ENCODE measurements at regions not wholly inside any gene's neighbourhood (a gene's known extent, or its start where the extent isn't known, plus 50 kb on each side); places are given as distances from the start of the nearest gene placed in this dataset.
"Not testable (repeated sequence)": the region's sequence is repeated elsewhere in the genome, so short reads cannot be mapped to it uniquely, and the experiment has no call there.

DNA sequence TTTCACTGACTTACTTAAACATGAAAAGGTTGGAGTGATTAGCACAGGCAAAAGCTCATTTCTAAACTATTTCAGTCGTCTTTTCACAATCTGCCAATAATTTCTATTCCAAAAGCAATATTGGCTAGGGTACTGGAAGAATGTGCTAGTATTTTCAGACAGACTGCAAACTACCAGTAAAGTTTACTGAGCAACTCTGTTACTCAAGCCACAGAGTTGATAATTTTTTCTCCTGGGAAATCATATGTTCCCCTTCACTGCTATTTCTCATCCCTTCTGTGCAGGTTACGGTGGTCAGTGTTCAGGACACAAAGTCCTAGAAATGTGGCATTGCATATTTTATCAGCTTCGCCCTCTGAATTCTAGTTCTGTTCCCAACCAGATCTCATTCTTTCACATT, 343.3 kb upstream of the TNC start:
- H3K27me3 ChIP-seq (ENCODE audit: insufficient read depth, poor library complexity, severe bottlenecking), result no peaks in the 10 kb centered on the region
- DNase-seq (ENCODE audit: low spot score) (no peak), ATAC-seq (ENCODE audit: low read depth) (no peak)
- H3K4me3 ChIP-seq (ENCODE audit: severe bottlenecking), result no peak overlapping the region
- TF ChIP-seq, protein P1, sequence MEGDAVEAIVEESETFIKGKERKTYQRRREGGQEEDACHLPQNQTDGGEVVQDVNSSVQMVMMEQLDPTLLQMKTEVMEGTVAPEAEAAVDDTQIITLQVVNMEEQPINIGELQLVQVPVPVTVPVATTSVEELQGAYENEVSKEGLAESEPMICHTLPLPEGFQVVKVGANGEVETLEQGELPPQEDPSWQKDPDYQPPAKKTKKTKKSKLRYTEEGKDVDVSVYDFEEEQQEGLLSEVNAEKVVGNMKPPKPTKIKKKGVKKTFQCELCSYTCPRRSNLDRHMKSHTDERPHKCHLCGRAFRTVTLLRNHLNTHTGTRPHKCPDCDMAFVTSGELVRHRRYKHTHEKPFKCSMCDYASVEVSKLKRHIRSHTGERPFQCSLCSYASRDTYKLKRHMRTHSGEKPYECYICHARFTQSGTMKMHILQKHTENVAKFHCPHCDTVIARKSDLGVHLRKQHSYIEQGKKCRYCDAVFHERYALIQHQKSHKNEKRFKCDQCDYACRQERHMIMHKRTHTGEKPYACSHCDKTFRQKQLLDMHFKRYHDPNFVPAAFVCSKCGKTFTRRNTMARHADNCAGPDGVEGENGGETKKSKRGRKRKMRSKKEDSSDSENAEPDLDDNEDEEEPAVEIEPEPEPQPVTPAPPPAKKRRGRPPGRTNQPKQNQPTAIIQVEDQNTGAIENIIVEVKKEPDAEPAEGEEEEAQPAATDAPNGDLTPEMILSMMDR (IDR thresholded peaks at IDR 0.05; ENCODE audit: poor library complexity, severe bottlenecking), result no peak
- no peaks in the 10 kb centered on the region for H3K9me3 ChIP-seq (ENCODE audit: severe bottlenecking)
- H3K27ac ChIP-seq (ENCODE audit: poor library complexity, severe bottlenecking), result no peak overlapping the region
- H3K36me3 ChIP-seq (ENCODE audit: low read depth), result no peaks in the 10 kb centered on the region
- H3K4me1 ChIP-seq (ENCODE audit: insufficient read depth, poor library complexity, severe bottlenecking), result no peaks in the 10 kb centered on the region

DNA sequence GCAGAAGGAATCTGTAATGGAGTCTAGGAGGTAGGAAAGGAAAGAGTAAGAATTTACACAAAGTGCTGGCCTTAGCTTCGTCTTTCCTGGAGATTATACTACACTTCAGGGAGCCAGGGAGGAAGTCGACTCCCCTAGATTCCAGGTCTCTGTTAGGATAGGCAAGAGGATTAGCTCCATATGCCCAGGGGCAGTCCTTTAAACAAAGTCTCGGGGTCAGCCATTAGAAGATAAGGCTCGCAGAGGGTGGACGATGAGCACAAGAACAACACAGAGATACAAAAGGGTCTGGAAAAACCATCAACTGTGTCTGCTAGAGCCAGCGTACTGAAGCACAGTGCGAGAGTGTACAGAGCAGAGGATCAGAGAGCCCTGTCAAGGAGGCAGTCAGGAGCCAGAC, 344.7 kb upstream of the TNC start:
- DNase-seq (ENCODE audit: low spot score), result no peak
- no peak overlapping the region for H3K27ac ChIP-seq (ENCODE audit: poor library complexity, severe bottlenecking)
- TF ChIP-seq, protein P1 (IDR thresholded peaks at IDR 0.05; ENCODE audit: poor library complexity, severe bottlenecking), result no peak
- H3K4me3 ChIP-seq (ENCODE audit: severe bottlenecking), result no peak overlapping the region
- no peaks in the 10 kb centered on the region for H3K4me1 ChIP-seq (ENCODE audit: insufficient read depth, poor library complexity, severe bottlenecking)
- ATAC-seq (ENCODE audit: low read depth), result no peak
- H3K36me3 ChIP-seq (ENCODE audit: low read depth), result no peaks in the 10 kb centered on the region
- H3K9me3 ChIP-seq (ENCODE audit: severe bottlenecking), result no peaks in the 10 kb centered on the region
- no peaks in the 10 kb centered on the region for H3K27me3 ChIP-seq (ENCODE audit: insufficient read depth, poor library complexity, severe bottlenecking)

DNA sequence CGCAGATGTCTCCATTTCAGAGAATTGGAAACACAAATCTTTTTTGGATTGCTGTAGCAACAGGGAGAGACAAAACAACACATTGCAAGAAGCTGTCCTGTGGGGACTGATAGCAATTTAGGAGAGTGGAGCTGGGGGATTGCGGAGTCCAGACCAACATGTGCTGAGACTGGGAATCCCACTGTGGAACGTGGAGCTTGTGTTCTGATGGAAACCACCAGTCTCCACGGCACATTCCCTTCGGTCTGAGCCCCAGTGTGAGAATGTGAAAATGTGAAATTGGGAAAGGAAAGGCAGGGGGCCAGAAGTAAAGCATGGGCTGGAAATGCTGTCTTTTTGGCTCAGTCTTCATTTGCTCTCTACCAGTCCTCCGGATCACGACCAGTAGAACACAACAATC, 348.8 kb upstream of the TNC start:
- Histone ChIP-seq H3K4me3 (ENCODE audit: severe bottlenecking) (no peak overlapping the region), H3K27me3 (ENCODE audit: insufficient read depth, poor library complexity, severe bottlenecking) (no peaks in the 10 kb centered on the region), H3K27ac (ENCODE audit: poor library complexity, severe bottlenecking) (no peak overlapping the region), H3K36me3 (ENCODE audit: low read depth) (no peaks in the 10 kb centered on the region), H3K9me3 (ENCODE audit: severe bottlenecking) (no peaks in the 10 kb centered on the region), H3K4me1 (ENCODE audit: insufficient read depth, poor library complexity, severe bottlenecking) (no peaks in the 10 kb centered on the region)
- TF ChIP-seq, protein P1 (IDR thresholded peaks at IDR 0.05; ENCODE audit: poor library complexity, severe bottlenecking), result no peak
- ATAC-seq (ENCODE audit: low read depth), result no peak
- DNase-seq (ENCODE audit: low spot score), result no peak

DNA sequence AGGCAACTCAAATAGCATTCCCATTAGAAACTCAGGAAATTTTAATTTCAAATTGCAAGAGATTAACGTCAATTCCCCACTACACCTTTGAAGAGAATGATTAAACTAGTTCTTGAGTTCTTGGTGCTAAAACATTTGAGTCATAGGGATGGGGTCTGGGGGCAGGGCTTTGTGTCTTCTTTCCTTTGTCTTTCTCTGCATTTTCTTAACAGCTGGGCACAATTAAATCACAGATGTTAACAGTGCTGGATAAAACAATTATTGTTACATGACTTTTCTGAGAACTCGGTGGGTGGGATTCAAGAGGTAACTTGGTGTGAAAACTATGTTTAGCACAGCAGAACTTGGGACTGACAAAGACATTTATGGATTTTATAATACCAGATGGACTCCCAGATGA, 351.9 kb upstream of the TNC start:
- no peaks in the 10 kb centered on the region for H3K27me3 ChIP-seq (ENCODE audit: insufficient read depth, poor library complexity, severe bottlenecking)

DNA sequence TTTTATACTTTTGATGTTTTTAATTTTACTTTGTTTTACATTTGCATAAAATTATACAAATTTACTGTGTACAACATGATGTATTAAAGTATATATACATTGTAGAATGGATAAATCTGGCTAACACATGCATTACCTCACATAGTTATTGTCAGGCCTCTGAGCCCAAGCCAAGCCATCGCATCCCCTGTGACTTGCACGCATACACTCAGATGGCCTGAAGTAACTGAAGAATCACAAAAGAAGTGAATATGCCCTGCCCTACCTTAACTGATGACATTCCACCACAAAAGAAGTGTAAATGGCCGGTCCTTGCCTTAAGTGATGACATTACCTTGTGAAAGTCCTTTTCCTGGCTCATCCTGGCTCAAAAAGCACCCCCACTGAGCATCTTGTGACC, 355.1 kb upstream of the TNC start:
- H3K9me3 ChIP-seq (ENCODE audit: severe bottlenecking); DNase-seq (ENCODE audit: low spot score); H3K27me3 ChIP-seq (ENCODE audit: insufficient read depth, poor library complexity, severe bottlenecking); ATAC-seq (ENCODE audit: low read depth); H3K4me1 ChIP-seq (ENCODE audit: insufficient read depth, poor library complexity, severe bottlenecking); H3K4me3 ChIP-seq (ENCODE audit: severe bottlenecking); H3K36me3 ChIP-seq (ENCODE audit: low read depth); H3K27ac ChIP-seq (ENCODE audit: poor library complexity, severe bottlenecking): not testable (repeated sequence)

More for the DNA sequence above, 351.9 kb upstream of the TNC start:
- Histone ChIP-seq H3K27ac (ENCODE audit: poor library complexity, severe bottlenecking) (no peak overlapping the region), H3K36me3 (ENCODE audit: low read depth) (no peaks in the 10 kb centered on the region), H3K4me1 (ENCODE audit: insufficient read depth, poor library complexity, severe bottlenecking) (no peaks in the 10 kb centered on the region), H3K4me3 (ENCODE audit: severe bottlenecking) (no peak overlapping the region), H3K9me3 (ENCODE audit: severe bottlenecking) (no peaks in the 10 kb centered on the region)
- DNase-seq (ENCODE audit: low spot score) (no peak), ATAC-seq (ENCODE audit: low read depth) (no peak)
- TF ChIP-seq, protein P1 (IDR thresholded peaks at IDR 0.05; ENCODE audit: poor library complexity, severe bottlenecking), result no peak
